H1 (cell line): ENCODE measurements at regions not wholly inside any gene's neighbourhood (a gene's known extent, or its start where the extent isn't known, plus 50 kb on each side); places are given as distances from the start of the nearest gene placed in this dataset.

ENCODE experiments used
- CBX8 ChIP-seq: fragments of 300-800, 300-1000 bp; sonication (generic); IDR thresholded peaks from 2 replicates; pipeline ENCODE4 v1.7.1; 2016; ENCODE audit warnings: low read depth, low read length, borderline replicate concordance
- CTCF ChIP-seq, 3 experiments: IDR thresholded peaks; 1 replicate in 2 of 3; 2 replicates in 1 of 3; pipeline versions ENCODE4 v1.5.1 to v1.6.1; 2011; ENCODE audit warnings: low read length in 3 of 3, mild to moderate bottlenecking in 3 of 3, inconsistent platforms in 2 of 3, low read depth in 1 of 3, moderate library complexity in 1 of 3; ENCODE audit not compliant: insufficient read depth in 1 of 3; ENCODE audit errors: control extremely low read depth in 1 of 3
- E2F6 ChIP-seq: IDR thresholded peaks from 2 replicates; pipeline ENCODE4 v1.6.1; 2012; ENCODE audit warnings: inconsistent platforms
- EGR1 ChIP-seq: IDR thresholded peaks from 2 replicates; pipeline ENCODE4 v1.6.1; 2011; ENCODE audit warnings: low read depth, low read length, borderline replicate concordance
- JUND ChIP-seq: IDR thresholded peaks from 2 replicates; pipeline ENCODE4 v1.6.1; 2011; ENCODE audit warnings: mild to moderate bottlenecking, improper control_type of control experiment, low read length
- POLR2A ChIP-seq, 2 experiments: IDR thresholded peaks; 1 replicate in 1 of 2; 2 replicates in 1 of 2; pipeline ENCODE4 v1.6.1; 2011; ENCODE audit warnings: low read depth in 2 of 2, low read length in 2 of 2, mild to moderate bottlenecking in 2 of 2; ENCODE audit errors: control extremely low read depth in 1 of 2
- POLR2AphosphoS5 ChIP-seq: IDR thresholded peaks from 2 replicates; pipeline ENCODE4 v1.6.1; 2011; ENCODE audit warnings: low read depth, low read length
- TEAD4 ChIP-seq: IDR thresholded peaks from 2 replicates; pipeline ENCODE4 v1.6.1; 2012; ENCODE audit warnings: low read depth, low read length, inconsistent platforms, mixed read lengths

DNA sequence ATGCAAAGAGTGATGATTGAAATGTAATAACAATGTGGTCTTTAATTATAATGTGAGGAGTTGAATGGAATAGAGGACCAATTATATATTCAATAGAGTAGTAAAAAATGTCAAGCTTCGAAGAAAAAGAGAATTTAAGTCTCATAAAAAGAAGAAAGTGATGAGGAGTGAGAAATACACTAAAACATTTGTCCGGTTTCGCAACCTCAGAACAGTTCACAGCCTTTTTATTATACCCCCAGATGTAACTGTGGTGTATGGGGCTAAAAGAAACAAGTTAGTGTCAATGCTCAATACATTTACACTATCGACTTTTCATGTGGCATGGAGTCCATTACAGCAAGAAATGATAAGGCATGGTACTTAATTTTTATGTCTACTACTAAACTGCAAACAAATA lies 386.5 kb upstream of the ATP11B start:
- no peak for TF ChIP-seq CBX8
- no peak for TF ChIP-seq E2F6
- no peak for TF ChIP-seq POLR2A (IDR thresholded peaks at IDR 0.05; ENCODE audit: control extremely low read depth in 1 of 2, low read depth in 2 of 2, low read length in 2 of 2)
- TF ChIP-seq JUND = no peak
- TF ChIP-seq CTCF (IDR thresholded peaks at IDR 0.05; ENCODE audit: control extremely low read depth in 1 of 3, insufficient read depth in 1 of 3, low read depth in 1 of 3, low read length in 3 of 3) = no peak
- TF ChIP-seq POLR2AphosphoS5 = no peak
- no peak for TF ChIP-seq TEAD4
- TF ChIP-seq EGR1 = no peak
